Glomerular endothelial cell (primary cell): ENCODE measurements at regions not wholly inside any gene's neighbourhood (a gene's known extent, or its start where the extent isn't known, plus 50 kb on each side); places are given as distances from the start of the nearest gene placed in this dataset.

ENCODE experiments used
- DNase-seq: peaks from one replicate; pipeline ENCODE4 v3.0.0-alpha.2; 2011; ENCODE audit warnings: low read depth, low spot score; ENCODE audit errors: extremely low read depth

DNA sequence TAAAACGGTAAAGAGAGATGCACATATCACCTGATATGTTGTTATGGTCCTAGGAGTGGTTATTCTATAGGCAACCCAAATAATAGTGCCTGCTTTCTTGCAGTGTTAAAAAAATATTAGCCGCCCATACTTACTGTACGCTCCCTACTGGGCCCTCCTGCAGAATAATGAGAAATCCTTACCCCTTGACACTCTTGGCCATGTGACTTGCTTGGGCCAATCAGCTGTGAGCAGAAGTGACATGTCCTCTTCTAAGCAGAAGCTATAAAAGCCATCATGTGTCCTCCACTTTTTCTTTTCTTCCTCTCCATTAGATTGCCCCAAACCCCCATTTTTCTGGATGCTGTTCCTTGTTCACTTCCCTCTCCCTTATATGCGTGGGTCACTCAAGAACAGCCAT is 90.5 kb upstream of the SPRED2 start:
- no peak for DNase-seq

DNA sequence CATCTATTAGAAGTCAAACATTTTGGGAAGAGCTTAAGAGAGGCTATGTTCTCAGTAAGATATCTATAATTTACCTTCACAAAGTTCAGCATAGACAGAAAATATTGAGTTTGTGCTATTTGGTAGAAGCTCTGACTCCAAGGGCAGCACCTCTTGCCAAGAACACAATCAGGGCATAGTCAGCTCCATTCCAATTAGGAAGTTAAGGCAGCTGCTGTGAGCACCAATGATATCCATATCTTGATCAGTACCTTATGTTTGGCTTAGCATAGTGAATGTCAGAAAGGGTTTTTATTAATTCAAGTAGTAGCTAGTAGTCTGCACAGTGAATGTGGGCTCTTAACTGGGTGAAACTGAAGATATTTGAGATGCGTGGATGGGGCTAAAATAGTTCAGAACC is 86.4 kb upstream of the SPRED2 start:
- no peak for DNase-seq

DNA sequence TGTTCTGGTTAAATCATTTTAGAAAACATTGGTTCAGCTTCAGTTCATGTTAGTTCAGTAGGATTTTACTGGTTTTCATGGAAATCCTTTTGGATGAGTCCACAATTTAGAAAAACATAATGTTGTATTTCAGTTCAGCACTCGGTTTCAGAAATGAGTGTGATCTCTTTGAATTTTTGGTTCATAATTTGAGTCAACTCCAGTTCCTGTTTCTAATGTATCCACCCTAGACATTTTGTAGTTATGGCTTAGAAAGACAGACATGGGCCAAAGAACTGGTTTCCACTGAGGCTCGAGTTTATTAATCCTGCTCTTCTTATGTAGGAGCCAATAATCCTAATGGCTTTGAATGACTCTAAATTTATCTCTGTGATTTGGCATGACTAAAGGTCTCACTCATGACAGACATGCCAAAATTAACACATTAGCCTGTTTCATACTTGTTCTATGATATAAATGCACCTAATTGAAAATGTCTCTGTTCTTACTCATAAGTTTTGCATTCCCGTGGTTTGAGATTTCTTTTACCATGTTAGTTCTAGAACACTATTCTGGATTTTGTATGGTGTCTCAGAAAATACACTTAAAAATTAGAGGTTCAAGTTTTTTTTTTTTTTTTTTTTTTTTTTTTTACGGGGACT is 82.3 kb upstream of the SPRED2 start:
- DNase-seq, result no peak

DNA sequence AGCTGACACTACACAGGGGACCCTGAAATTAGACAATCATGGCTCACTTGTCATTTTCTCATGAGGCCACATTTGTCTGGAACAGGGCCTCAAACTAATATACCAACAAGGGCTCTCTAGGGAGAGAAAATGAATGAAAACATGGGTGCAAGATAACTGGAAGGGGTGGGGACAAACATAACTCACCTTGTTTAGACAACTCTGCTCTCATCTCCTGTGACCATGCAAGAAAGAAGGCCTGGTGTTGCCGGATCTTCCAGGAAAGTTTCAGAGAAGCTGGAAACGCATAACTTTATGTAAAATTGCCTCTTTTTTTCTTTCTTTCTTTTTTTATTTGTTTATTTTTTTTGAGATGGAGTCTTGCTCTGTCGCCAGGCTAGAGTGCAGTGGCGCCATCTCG is 80.4 kb upstream of the SPRED2 start:
- DNase-seq, result no peak

DNA sequence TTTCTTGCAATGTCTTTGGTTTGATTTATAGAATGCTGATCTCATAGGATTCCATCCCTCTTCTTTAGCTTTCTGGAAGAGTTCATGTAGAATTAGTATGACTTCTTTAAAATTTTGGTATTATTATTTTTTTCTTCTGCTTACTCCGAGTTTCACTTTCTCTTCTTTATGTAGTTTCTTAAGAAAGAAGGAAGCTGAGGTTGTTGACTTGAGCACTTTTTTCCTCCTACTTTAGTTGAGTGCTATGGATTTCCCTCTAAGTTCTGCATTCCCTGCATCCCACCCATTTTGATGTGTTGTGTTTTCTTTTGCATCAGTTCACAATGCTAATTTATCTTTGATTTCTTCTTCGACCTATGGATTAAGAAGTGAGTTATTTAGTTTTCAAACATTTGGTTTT is 78.9 kb upstream of the SPRED2 start:
- DNase-seq, result no peak

DNA sequence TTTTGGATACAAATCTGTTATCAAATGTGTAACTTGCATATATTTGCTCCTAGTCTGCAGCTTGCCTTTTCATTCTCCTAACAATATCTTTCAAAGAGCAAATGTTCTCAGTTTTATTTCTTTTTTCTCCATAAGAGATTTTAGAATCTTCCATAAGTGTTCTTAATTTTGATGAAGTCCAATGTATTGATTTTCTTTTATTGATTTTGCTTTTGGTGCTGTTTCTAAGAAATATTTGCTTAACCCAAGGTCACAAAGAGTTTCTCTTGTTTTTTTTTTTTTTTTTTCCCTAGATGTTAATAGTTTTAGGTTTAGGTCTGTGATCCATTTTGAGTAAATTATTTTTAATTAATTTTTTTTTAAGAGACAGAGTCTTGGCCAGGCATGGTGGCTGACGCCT is 75.8 kb upstream of the SPRED2 start:
- no peak for DNase-seq

DNA sequence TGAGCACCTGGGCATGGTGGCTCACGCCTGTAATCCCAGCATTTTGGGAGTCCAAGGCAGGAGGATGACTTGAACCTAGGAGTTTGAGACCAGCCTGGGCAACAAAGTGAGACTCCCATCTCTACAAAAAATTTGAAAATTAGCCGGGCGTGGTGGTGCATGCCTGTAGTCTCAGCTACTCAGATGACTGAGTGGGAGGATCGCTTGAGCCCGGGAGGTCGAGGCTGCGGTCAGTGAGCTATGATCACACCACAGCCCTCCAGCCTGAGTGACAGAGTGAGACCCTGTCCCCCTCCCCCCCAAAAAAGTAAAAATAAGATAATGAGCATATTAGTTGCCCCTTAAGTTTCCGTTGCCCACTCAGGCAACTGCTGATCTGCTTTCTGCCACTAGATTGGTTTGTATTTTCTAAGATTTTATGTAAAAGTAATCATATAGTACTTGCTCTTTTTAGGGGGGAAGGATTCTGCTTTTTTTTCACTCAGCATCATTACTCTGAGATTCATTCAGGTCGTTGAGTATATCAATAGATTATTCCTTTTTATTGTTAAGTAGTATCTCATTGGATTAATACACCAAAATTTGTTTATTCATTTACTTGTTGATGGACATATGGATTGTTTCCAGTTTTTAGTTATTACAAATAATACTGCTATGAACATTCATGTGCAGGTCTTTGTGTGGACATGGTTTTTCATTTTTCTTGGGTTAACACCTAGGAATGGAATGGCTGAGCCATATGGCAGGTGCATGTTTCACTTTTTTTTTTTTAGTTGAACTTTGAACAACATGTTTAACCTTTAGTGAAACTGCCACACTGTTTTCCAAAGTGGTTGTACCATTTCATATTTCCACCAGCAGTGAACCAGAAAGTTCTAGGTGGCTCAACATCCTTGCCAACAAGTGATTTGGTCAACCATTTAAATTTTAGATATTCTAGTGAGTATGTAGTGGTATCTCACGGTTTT is 75.0 kb upstream of the SPRED2 start:
- DNase-seq, result no peak

DNA sequence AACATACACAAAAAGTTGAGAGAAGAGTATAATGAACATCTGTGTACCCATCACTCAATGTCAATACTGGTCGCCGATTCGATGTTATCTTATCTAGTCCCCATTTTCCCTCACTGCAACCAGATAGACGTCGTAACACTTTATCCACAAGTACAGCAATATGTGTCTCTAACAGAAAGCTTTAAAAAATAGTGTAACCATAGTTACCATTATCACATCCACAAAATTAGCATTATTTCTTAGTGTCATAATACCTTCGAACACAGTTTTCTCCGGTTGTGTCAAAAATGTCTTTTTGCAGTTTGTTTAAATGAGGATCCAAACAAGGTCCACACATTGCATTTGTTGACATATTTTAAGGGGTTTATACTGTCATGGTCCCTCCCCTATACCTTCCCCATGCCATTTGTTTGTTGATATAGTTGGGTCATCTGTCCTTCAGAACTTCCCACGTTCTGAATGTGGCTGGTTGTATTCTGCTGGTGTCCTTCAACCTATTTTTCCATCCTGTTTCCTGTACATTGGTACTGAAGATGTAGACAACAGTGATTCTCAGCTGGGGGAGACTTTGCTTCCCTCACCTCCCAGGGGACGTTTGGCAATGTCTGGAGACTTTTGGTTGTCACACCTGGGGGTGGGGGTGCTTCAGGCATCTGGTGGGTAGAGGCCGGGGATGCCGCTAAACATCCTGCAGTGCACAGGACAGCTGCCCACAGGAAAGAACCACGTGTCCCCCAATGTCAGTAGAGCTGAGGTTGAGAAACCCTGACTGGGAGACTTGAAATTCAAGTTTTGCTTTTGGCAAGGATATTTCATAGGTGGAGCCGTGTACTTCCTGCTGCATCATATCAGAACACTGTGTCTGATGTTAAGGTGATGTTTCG is 72.7 kb upstream of the SPRED2 start:
- no peak for DNase-seq

DNA sequence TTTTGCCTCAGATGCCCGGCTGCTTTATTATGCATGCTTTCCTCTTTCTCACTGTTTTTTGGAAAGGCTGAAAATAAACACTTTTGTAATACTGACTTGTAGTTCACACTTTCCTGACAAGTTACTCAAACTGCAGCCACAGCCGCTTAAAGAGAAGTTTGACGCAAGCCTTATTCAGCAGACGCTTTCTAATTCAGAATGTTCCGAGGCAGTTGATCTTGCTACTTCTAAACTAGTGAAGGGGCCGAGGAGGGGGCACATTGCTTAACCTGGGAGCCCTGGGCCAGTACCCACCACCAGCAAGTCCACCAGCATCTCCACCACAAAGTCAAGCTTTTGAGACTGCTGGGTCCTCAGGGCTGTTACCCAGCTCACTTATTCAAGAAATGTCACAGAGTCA is 71.8 kb upstream of the SPRED2 start:
- no peak for DNase-seq

DNA sequence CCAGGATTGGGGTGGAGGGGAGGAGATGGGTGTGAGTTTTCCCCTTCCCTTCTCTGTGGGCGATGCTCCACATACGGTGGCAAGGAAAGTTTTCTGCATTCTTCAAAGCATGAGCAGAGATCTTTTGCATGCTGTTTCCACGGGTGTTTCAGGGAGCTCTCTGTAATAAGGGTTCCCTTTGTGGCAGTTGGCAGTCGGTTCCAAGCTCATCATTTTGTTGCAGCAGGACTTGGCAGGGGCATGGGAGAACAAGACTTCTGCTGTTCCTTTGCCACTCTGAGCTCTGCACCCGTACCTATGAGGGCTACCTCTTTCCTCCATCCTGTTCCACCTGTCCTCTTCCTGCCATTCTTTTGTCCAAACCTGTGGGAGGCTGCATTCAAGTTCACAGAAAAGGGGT is 71.3 kb upstream of the SPRED2 start:
- no peak for DNase-seq

DNA sequence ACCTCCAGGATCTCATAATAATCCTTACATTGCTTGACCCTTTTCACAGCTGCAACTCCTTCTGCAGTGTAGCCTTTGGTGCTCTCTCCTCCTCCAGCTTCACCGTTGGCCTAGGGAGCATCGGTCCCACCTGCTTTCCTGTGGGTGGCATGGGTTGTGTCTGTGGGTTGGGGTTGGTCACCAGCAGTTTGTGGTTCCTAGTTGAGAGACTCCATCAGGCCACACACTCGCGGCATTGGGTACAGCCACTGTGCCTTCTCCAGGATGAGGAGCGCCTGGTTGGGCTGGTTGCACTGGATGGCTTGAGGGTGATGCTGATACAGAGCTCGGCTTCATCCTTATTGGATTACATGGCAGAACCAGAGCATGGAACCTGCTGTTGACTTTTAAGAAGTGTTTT is 69.4 kb upstream of the SPRED2 start:
- DNase-seq, result no peak

DNA sequence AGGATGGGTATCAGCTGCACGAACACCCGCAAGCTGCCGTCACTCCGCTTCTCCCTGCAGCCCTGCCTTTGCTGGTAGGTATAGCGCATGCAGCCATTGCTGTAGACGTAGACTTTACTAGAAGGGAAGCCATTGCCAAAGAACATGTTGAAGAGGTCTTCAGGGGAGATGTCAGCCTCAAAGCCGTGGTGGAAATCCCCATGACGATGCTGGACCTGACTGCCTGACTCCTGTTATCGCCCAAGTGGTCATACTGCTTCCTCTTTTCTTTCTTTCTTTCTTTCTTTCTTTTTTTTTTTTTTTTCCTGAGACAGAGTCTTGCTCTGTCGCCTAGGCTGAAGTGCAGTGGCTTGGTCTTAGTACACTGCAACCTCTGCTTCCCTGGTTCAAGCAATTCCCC is 68.7 kb upstream of the SPRED2 start:
- no peak for DNase-seq

DNA sequence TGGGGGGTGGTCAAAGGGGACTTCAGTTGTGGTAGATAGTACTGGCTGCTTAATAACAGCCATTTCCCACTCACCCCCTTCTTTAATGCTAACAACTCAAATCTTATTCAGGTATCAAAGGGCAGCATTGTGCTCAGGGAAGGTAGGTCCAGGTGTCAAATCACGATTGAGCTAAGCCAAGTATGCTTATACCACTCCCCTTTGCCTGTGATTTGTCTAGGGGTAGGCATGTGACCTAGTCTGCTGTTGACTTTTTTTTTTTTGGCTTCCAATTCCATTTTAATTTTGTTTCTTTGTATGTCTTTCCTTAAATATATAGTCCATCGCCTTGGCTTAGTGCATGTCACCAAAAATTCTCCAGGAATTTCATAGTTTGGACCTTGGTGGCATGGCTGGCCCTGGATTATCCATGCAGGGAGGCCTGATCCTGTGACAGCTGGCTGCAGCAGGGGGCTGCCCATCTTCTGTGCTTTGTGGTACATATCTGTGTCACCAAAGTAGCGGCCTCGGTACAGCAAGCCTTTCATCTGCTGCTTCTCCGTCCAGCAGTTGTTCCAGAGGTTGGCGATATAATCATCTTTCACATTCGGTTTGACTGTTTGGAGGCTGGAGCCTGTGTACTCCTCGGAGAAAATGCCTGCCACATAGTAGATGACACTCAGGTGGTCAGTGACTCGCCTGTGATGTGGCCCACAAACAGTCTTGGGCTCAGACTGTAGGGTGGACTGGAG is 68.1 kb upstream of the SPRED2 start:
- DNase-seq, result no peak

DNA sequence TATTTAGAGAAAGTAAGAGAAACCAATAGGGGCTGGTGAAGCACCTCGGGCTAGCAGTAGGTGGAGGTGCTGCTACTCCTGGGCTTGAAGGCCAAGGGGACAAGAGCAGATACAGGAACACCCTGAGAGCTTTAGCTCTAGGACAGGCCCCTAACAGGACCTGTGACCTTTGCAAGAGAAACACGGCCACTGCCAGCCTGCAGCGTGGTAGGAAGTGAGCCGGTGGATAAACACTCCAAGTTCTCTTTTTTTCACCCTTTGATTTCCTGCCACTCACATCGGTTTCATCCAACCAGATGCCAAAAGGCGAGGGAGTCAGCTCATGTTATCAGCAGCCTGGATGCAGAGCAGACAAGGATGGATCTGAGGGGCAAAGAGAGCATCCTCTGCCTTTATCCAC is 66.8 kb upstream of the SPRED2 start:
- no peak for DNase-seq

DNA sequence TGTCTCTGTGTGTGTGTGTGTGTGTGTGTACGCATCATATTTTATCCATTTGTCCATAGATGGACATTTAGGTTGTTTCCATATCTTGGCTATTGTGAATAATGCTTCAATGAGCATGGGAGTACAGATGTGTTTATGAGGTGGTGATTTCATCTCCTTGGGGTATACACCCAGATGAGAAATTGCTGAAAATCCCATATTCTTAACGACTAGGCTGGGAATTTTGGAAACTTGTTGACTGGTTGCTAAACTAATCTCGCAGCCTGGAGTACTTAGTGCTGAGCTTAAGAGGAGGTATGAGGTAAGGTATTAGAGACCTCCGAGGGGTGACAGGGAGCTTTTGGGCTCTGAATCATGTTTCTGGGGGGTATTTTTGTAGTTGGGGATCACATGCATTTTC is 66.0 kb upstream of the SPRED2 start:
- no peak for DNase-seq

DNA sequence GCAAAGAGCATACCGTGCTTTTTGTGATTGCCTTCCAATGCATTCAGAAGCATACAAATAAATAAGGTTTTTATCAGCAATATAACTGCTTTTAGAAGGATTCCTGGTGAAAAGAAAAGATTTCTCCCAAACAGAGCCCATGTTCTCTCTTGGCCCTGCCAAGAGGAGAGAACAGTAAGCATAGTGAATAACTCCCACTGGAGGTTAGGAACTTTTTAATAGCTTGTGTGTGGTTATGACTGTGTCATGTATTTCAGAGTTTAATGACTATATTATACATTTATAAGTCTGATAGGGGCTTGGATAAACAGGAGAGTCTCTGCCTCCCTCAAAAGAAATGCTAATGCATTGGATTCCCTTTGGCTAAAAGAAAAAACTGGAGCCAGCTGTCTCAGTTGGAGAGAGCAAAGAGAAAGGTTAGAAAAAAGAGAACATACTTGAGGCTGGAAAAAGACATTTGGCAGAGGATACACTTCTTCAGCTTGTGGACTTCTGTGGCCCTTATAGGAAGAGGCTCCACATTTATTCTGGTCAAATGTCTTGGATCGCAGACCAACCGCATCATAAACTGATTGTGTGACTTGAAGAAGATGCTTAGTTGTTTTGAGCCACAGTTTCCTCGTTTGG is 63.0 kb upstream of the SPRED2 start:
- DNase-seq, result no peak

DNA sequence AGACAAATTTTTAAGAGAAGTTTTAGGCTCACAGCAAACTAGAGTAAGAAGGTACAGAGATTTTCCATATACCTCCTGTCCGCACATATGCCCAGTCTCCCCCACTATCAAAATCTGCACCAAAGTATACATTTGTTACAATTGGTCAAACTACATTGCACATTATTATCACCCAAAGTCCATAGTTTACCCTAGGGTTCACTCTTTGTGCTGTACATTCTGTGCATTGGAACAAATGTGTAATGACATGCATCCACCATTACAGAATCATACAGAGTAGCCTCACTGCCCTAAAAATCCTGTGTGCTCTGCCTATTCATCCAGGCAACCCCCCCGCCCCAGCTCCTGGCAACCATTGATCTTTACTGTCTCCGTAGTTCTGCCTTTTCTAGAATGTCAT is 61.7 kb upstream of the SPRED2 start:
- no peak for DNase-seq

DNA sequence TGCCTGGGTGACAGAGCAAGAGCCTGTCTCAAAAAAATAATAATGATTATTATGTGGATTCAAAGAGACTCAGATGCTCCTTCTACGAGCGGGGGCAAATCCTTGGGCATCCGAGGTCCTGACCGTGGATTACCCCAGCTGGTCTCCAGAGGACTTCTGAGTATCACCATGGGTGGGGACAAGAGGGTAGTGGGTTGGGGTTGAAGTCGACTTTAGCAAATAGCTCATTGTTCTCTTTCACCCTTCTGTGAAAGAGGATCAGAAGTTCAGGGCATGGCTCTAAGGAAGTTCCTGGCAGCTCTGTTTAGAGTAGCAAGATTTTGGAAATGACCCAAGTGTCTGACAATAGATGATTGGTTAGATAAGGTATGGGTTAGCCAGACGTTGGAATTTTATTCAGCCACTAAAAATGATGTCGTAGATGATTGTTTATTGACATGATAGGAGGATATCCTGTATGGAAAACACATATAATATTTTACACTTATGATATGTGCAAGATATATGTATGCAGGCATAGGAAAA is 59.0 kb upstream of the SPRED2 start:
- DNase-seq, result no peak

DNA sequence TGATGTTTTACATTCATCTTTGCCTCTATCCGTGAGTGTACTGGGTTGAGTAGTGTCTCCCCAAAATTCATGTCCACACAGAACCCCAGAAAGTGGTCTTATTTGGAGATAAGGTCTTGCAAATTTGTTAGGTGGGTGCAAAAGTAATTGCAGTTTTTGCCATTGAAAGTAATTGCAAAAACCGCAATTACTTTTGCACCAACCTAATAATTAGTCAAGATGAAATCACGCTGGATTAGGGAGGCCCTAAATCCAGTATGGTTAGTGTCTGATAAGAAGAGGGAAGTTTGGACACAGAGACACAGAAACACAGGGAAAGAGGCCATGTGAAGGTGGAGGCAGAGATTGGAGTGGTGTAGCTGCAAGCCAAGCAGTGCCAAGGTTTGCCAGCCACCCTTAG is 57.8 kb upstream of the SPRED2 start:
- no peak for DNase-seq

DNA sequence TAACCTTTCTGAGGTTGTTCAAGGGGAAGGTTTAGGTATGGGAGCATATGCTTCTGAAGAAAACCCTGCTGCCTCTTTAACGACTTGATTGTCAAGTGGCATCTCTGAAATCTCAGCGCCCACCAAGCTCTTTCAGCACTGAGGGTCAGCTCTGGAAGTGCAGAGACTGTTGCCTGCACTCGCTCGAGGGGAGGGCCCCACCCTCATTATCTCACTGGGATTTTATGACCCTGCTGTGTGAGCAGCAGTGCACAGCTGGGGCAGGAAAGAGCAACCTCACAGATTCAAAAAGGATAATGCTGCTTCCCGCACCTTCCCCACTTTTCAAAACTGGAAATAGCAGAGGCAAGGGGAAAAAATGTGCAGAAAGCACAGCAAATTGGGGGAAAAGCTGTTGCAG is 56.9 kb upstream of the SPRED2 start:
- no peak for DNase-seq
